Memory B cell (primary cell): ENCODE measurements at regions not wholly inside any gene's neighbourhood (a gene's known extent, or its start where the extent isn't known, plus 50 kb on each side); places are given as distances from the start of the nearest gene placed in this dataset.
A peak's percentile ranks its signal among the peaks of the same experiment; 100 is the strongest.

ENCODE experiments used
- ATAC-seq: fragments of 150-1000 bp; cut with Tn5 transposase; 2 replicates; pipeline ENCODE4 v1.10.0; 2021; ENCODE audit warnings: low read depth, mild to moderate bottlenecking, moderate library complexity
- DNase-seq, 2 donors: peaks; one replicate each; pipeline ENCODE4 v3.0.0; 2022; ENCODE audit warnings: low spot score in 2 of 2
- H3K27ac Mint-ChIP-seq: one replicate; pipeline ENCODE4 v1.8.0; 2022; ENCODE audit warnings: mild to moderate bottlenecking, moderate library complexity, mixed read lengths
- H3K27me3 Mint-ChIP-seq: one replicate; pipeline ENCODE4 v1.8.0; 2022; ENCODE audit warnings: mixed read lengths
- H3K36me3 Mint-ChIP-seq: one replicate; pipeline ENCODE4 v1.8.0; 2022; ENCODE audit warnings: mild to moderate bottlenecking, mixed read lengths
- H3K4me1 Mint-ChIP-seq: one replicate; pipeline ENCODE4 v1.8.0; 2022; ENCODE audit warnings: mixed read lengths
- H3K4me3 Mint-ChIP-seq: one replicate; pipeline ENCODE4 v1.8.0; 2022; ENCODE audit warnings: mild to moderate bottlenecking, moderate library complexity, mixed read lengths
- H3K9me3 Mint-ChIP-seq: one replicate; pipeline ENCODE4 v1.8.0; 2022; ENCODE audit warnings: mixed read lengths

DNA sequence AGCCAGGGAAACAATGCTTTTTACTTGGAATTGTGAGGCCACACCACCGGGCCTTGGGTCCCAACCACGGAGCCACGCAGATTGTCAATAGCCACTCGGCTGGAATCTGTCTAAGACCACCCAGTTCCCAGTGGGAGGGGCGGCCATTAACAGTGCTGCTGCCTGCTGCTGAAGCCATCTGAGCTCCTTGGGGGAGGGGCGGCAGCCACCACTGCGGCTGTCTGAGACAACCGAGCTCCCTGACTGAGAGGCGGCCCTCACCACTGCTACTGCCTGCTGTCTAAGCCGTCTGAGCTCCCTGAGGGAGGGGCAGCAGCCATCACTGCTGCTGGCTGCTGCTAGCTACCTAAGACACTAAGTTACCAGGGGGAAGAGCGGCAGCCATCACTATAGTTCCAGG is 64.3 kb downstream of the DMRTA2 start:
- Mint-ChIP-seq H3K9me3 (peaks cover 9% of the 10 kb centered on the region), H3K4me3 (no peak overlapping the region), H3K27me3 (peaks cover 23% of the 10 kb centered on the region), H3K27ac (no peak overlapping the region), H3K4me1 (no peaks in the 10 kb centered on the region), H3K36me3 (no peaks in the 10 kb centered on the region)
- DNase-seq (no peak), ATAC-seq (no peak)

DNA sequence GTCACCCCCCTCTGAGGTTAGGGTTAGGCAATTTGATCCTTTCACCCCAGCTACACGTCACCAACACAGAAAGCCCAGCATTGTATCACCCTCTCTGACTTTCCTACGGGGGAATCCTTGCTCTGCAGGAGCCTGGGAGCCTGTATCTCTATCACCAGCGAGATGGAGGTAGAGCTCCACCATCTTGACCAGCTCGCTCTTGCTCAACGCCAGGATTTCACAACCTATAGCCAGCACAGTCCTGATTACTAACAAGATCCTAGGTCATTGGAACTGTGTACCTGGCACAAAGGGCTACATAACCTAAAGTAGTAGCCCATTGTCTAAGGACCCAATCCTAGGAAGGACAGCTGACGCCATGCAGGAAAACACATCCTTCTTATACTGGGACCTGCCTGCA is 66.1 kb downstream of the DMRTA2 start:
- Mint-ChIP-seq H3K4me3 (no peak overlapping the region), H3K9me3 (peaks cover 6% of the 10 kb centered on the region), H3K27me3 (peaks cover 19% of the 10 kb centered on the region), H3K4me1 (no peaks in the 10 kb centered on the region), H3K36me3 (no peaks in the 10 kb centered on the region), H3K27ac (no peak overlapping the region)
- ATAC-seq (no peak), DNase-seq (no peak)

DNA sequence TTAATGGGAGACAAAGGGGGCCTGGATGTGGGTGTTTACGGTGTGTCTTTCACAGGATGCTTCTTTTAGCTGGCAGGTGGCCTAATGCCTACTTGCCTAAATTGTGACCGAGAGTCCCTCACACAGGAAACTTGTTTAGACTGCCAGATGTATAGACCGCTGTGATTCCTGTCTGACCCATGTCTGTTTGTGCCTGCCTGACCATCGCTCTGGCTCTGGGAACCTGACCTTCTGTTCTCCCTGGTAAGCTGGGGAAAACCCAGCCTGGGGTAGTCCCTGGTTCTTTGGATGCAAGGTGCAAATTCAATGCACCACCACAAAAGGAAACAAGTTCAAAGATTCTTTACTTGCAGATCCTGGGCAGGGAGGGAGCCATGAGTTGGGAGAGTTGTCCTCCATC is 68.4 kb downstream of the DMRTA2 start:
- no peak for ATAC-seq
- Mint-ChIP-seq H3K4me3 (no peak overlapping the region), H3K36me3 (no peaks in the 10 kb centered on the region), H3K27ac (no peak overlapping the region), H3K9me3 (no peaks in the 10 kb centered on the region), H3K27me3 (peaks cover 20% of the 10 kb centered on the region), H3K4me1 (no peaks in the 10 kb centered on the region)
- no peak for DNase-seq

DNA sequence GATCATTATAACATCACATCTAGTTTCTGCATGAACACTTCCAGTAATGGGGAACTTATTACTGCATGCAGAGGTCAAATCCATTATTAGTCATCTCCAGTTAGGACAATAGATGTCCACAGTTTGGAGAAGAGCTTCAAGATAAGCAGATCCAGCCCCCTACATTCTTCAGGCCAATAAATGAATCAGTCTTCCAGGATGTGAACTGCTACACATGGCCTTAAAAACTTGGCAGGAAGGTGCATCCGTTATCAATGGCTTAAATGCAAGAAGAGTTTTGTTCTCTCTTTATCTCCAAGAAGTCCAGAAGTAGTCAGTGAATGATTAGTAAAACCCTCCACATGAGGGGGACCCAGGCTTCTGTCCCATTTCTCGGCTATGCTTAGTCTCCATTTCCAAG is 70.8 kb downstream of the DMRTA2 start:
- ATAC-seq (no peak), DNase-seq (no peak)
- Mint-ChIP-seq H3K4me1 (peaks cover 4% of the 10 kb centered on the region), H3K9me3 (no peaks in the 10 kb centered on the region), H3K27ac (no peak overlapping the region), H3K27me3 (peaks cover 26% of the 10 kb centered on the region), H3K4me3 (no peak overlapping the region), H3K36me3 (no peaks in the 10 kb centered on the region)

DNA sequence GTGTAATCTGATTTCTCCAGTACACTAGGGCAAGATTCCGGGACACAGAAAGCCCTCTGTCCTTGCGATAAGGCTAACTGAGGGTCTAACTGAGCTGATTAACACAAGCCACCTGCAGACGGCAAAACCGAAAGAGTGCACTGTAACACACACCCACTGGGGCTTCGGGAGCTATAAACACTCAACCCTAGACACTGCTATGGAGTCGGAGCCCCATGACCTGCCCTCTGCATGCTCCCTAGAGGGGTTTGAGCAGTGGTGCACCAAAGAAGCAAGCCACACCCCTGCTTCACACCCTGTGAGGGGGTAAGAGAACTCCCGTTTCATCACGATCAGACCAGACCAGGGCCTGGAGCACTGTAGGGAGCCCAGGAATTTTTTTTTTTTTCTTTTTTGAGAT is 72.4 kb downstream of the DMRTA2 start:
- no peak overlapping the region for H3K4me3 Mint-ChIP-seq
- no peak overlapping the region for H3K27ac Mint-ChIP-seq
- H3K9me3 Mint-ChIP-seq = no peaks in the 10 kb centered on the region
- peaks cover 4% of the 10 kb centered on the region for H3K4me1 Mint-ChIP-seq
- H3K27me3 Mint-ChIP-seq = peaks cover 24% of the 10 kb centered on the region
- DNase-seq (no peak), ATAC-seq (no peak)
- H3K36me3 Mint-ChIP-seq = no peaks in the 10 kb centered on the region

DNA sequence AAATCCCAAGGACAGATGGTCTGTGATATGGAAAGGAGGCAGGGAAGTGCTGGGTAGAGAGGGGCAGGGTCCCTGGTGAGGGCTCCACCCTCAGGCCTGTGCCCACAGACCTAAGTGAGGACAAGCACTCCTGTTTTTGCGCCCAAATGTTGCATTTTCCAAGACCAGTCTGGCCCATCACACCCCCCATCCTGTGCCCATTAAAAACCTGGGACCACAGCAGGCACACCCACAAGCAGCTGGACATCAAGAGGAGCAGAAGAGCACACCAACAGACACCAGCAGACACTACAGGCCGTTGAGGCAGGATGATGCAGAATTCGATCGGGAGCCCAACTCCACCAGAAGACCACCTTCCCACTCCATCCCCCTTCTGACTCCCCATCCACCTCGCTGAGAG is 72.8 kb downstream of the DMRTA2 start:
- no peaks in the 10 kb centered on the region for H3K36me3 Mint-ChIP-seq
- ATAC-seq (no peak), DNase-seq (no peak)
- no peaks in the 10 kb centered on the region for H3K9me3 Mint-ChIP-seq
- peaks cover 4% of the 10 kb centered on the region for H3K4me1 Mint-ChIP-seq
- H3K27me3 Mint-ChIP-seq = peaks cover 24% of the 10 kb centered on the region
- H3K27ac Mint-ChIP-seq = no peak overlapping the region
- H3K4me3 Mint-ChIP-seq = no peak overlapping the region

DNA sequence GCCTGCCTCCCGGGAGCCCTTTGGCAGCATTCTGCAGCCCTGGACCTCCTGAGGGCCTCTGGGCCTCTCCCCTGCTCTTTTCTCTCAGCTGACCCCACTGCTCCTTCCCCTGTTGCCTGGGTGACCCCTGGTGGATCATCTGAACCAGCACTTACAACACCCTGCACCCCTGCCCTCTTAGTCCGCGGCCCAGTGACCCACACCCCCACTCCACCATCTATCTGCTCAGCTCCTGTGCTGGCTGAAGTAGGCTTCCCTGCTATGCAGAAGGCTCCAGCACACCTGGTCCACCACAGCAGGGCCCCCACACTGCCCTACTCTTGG is 74.0 kb downstream of the DMRTA2 start:
- Mint-ChIP-seq H3K27me3 (peaks cover 24% of the 10 kb centered on the region), H3K27ac (no peak overlapping the region), H3K36me3 (no peaks in the 10 kb centered on the region), H3K4me1 (peaks cover 4% of the 10 kb centered on the region), H3K9me3 (no peaks in the 10 kb centered on the region), H3K4me3 (no peak overlapping the region)
- DNase-seq = no peak
- no peak for ATAC-seq

DNA sequence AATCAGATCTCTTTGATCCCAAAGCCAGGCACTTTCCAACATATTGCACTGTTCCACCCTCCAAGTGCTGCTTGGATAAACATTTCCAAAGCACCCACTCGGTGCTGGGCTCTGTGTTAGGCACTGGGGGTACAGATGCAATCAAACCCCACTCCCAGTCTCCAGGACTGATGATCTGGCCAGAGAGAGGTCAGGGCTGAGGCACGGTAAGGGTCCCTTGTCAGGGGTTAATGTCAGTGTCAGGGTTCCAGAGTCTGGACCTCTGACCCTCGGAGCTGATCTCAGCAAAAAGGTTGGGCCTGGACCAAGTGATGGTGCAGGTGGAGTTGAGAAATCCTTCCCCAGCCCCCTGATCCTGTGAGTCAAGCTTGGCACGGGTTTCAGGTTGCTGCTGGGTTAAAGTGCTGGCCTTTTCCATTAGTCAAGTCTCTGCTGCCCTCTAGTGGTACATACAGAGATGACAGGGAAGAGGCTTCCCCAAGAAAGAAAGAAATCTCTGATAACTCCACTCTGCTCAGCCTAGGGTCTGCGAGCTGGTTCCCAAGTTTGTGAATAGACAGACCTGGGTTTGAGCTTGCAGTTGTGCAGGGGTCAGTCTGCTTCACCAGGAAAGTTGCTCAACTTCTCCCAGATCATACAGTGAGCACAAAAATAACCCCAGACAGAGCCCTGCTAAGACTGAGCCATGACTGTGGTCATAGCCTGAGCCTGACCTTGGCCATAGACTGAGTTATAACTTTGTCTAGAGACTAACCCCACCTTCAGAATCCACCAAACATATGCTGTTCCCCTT is 74.6 kb downstream of the DMRTA2 start:
- Mint-ChIP-seq H3K36me3 (no peaks in the 10 kb centered on the region), H3K4me1 (peaks cover 4% of the 10 kb centered on the region), H3K4me3 (no peak overlapping the region), H3K27me3 (peaks cover 24% of the 10 kb centered on the region), H3K9me3 (no peaks in the 10 kb centered on the region), H3K27ac (no peak overlapping the region)
- DNase-seq (peak; percentile 39 to 44), ATAC-seq (peak; percentile 31)

DNA sequence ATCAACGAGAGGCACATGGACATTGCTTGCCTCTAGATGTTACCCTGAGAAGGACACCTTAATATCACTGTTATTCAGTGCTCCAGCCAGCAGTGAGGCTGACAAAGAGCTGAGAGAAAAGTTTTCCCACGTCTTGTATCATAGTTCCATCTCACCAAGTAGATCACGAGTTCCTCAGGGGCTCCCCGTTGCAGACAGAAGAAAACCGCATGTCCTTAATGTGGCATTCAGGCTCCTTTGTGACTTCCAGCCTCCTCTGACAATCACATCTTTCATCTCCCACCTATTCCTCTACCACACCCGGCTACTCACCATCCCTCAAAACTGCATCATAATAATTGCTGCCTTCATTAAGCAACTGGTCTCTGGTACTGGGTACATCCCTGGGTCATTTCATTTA is 75.3 kb downstream of the DMRTA2 start:
- no peak overlapping the region for H3K27ac Mint-ChIP-seq
- H3K27me3 Mint-ChIP-seq = peaks cover 27% of the 10 kb centered on the region

DNA sequence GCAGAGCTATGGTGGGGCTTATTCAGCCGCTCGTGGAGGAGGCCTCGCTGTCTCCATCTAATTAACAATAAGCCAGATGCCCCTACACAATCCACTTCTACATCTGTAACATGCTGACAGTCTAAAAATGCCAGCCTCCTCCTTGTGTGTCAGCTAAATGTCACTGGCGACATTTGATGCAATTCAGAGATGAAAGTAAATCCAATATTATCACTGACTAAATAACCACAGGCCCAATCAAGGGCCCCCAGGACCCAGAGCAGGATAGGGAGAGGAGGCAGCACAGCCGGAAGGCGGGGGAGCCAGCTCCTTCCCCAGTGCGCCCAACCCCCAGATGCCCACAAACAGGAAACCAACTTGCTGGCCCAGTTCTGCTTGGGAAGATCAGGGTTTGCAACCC is 76.6 kb downstream of the DMRTA2 start:
- no peaks in the 10 kb centered on the region for H3K9me3 Mint-ChIP-seq
- peaks cover 4% of the 10 kb centered on the region for H3K4me1 Mint-ChIP-seq
- no peak for DNase-seq
- H3K4me3 Mint-ChIP-seq = no peak overlapping the region
- no peaks in the 10 kb centered on the region for H3K36me3 Mint-ChIP-seq
- H3K27me3 Mint-ChIP-seq = peaks cover 31% of the 10 kb centered on the region
- no peak overlapping the region for H3K27ac Mint-ChIP-seq
- no peak for ATAC-seq

More for the DNA sequence above, 75.3 kb downstream of the DMRTA2 start:
- H3K36me3 Mint-ChIP-seq = no peaks in the 10 kb centered on the region
- H3K4me3 Mint-ChIP-seq = no peak overlapping the region
- DNase-seq (no peak), ATAC-seq (no peak)
- H3K4me1 Mint-ChIP-seq = peaks cover 4% of the 10 kb centered on the region
- H3K9me3 Mint-ChIP-seq = no peaks in the 10 kb centered on the region

DNA sequence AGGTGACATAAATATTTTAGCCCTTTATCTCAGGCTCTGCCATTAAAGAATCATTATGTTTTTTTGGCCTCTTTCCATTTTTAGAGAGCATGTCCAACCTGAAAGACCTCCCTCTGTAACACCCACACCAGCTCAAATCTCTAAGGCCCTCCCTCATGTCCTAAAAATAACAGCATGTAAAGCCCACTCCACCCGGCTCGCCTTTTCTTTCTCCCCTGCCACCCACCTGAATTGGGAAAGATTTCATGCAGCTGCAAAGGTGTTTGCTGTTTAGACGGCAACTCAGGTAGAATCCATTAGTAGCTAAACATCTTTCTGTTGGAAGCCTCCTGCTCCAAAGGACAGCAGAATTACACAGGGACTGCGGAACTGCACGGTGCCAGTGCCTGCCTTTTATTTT is 79.9 kb downstream of the DMRTA2 start:
- Mint-ChIP-seq H3K27ac (no peak overlapping the region), H3K27me3 (peaks cover 15% of the 10 kb centered on the region), H3K9me3 (no peaks in the 10 kb centered on the region), H3K4me3 (no peak overlapping the region), H3K36me3 (no peaks in the 10 kb centered on the region), H3K4me1 (no peaks in the 10 kb centered on the region)
- ATAC-seq (no peak), DNase-seq (no peak)

DNA sequence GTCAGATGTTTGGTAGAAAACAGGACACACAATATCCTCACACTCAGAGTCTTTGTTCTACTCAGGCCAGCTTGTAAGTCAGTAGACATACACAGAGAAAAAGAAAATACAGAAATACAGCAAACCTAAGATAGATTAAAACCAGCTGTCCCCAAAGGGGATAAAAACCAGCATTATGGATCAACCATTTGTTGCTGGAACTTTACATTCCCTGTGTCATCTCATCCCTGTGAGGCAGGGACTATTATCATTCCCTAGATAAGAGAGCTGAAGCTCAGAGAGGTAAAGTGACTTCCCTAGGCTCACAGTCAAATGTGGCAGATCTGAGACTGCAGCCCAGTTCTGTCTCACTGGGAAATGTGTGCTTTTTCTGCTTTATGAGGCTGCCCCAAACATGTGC is 80.7 kb downstream of the DMRTA2 start:
- Mint-ChIP-seq H3K4me1 (no peaks in the 10 kb centered on the region), H3K9me3 (no peaks in the 10 kb centered on the region), H3K4me3 (no peak overlapping the region), H3K36me3 (no peaks in the 10 kb centered on the region), H3K27ac (no peak overlapping the region), H3K27me3 (peaks cover 17% of the 10 kb centered on the region)
- no peak for ATAC-seq
- no peak for DNase-seq

DNA sequence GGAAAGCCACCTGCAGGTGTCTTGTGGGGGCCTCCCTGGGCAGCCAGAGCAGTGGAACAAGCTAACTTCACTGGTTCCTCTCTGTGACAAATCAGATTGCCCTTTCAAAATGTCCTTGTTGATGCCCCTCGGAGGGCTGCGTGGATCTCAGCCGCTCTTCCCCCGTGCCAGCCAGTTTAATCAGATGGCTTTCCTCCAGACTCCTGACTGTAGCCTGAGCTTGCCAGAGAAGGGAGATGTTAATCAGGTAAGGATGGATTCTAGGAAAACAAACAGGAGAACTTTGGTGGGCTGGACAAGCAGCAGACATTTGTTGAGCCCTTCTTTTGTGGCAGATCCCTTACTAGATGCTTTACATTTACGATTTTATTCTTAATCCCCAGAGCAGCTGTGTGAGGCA is 88.2 kb downstream of the DMRTA2 start:
- Mint-ChIP-seq H3K9me3 (no peaks in the 10 kb centered on the region), H3K27ac (no peak overlapping the region), H3K27me3 (peaks cover 22% of the 10 kb centered on the region), H3K4me3 (no peak overlapping the region), H3K4me1 (no peaks in the 10 kb centered on the region), H3K36me3 (no peaks in the 10 kb centered on the region)
- ATAC-seq (no peak), DNase-seq (no peak)

DNA sequence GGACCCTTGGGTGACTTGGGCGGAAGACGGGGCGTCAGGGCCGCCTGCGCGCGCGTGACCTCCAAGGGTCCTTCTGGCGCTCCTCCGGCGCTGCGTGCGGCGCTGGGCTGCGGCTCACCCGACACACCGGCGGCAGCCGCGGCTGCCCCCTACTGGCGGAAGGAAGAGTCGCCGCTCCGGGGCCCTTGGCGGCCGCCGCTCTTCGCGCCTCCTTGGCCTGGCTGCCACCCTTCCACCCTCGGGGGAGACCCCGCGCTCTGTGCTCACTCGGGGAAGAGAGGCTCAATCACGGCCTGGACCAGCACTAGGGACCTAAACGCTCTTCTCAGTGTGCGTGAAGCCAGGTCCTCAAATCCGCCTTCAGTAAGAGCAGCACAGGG is 89.7 kb downstream of the DMRTA2 start:
- H3K27me3 Mint-ChIP-seq = peaks cover 20% of the 10 kb centered on the region
- H3K9me3 Mint-ChIP-seq = no peaks in the 10 kb centered on the region
- DNase-seq (peak; percentile 7 to 19), ATAC-seq (peak; percentile 65)
- H3K27ac Mint-ChIP-seq = no peak overlapping the region
- no peaks in the 10 kb centered on the region for H3K4me1 Mint-ChIP-seq
- H3K4me3 Mint-ChIP-seq = peak overlapping the region; percentile 37
- H3K36me3 Mint-ChIP-seq = no peaks in the 10 kb centered on the region

DNA sequence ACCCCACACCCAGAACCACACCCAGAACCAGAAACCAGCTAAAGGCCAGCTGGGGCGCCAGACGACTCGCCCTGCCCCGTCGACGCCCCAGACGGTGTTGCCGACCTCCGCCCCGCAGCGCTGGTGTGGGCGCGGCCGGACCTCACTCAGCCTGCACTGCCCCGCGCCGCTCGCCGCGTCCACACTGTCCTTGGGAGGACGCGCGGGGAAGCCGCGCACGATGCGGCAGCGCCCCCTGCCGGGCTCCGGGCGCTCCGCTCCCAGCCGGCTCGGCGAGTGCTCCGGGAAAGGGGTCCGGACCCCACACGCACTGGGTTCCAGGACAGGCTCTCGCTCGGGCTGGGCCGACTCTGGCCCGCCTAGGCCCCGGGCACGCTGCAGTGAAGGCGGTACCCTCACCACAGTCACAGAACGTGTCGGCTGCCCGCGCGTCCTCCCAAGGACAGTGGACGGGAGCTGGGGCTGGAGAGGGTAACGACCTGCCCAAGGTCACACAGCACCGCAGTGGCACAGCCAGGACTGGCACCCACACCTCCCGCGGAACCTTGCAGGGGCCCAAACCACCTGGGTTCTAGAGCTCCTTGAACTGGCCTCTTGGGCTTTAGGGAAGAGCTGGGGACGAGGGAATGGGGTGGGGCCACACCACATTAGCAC is 90.2 kb downstream of the DMRTA2 start:
- Mint-ChIP-seq H3K27ac (no peak overlapping the region), H3K9me3 (no peaks in the 10 kb centered on the region), H3K27me3 (peaks cover 19% of the 10 kb centered on the region), H3K4me1 (no peaks in the 10 kb centered on the region), H3K4me3 (peak overlapping the region; percentile 24), H3K36me3 (no peaks in the 10 kb centered on the region)
- peak; percentile 56 for ATAC-seq
- DNase-seq = peak; percentile 28 to 29
